Lower leg skin (tissue), 4 donors: ENCODE measurements at regions not wholly inside any gene's neighbourhood (a gene's known extent, or its start where the extent isn't known, plus 50 kb on each side); places are given as distances from the start of the nearest gene placed in this dataset.

Experiments used
- DNase-seq, 2 donors: peaks; one replicate each; pipeline ENCODE4 v3.0.0-alpha.2; 2019; ENCODE audit warnings: low spot score in 2 of 2
- H3K4me3 ChIP-seq: fragments of 200-600 bp; sonication (generic); 2 replicates; pipeline ENCODE4 v1.5.1; 2017; ENCODE audit warnings: mild to moderate bottlenecking, low read depth; ENCODE audit not compliant: poor library complexity, severe bottlenecking
- CTCF ChIP-seq, 3 donors: fragments of 450-650 bp; IDR thresholded peaks; one replicate each; pipeline ENCODE4 v1.5.1; 2016; ENCODE audit warnings: antibody characterized with exemption in 3 of 3, mild to moderate bottlenecking in 3 of 3, moderate library complexity in 2 of 3
- POLR2A ChIP-seq, 2 donors: fragments of 450-650 bp; IDR thresholded peaks; one replicate each; pipeline ENCODE4 v1.6.1; 2016 to 2017; ENCODE audit warnings: antibody characterized with exemption in 2 of 2, mild to moderate bottlenecking in 1 of 2, moderate library complexity in 1 of 2
- WGBS, 2 donors: methylation state at CpG; one replicate each; pipeline ENCODE4 v1.1.5; 2018; 5-methylcytosine and 5-hydroxymethylcytosine counted together
- intact Hi-C: fragments of 100-400 bp; cut with DNase I; formaldehyde crosslinking; loops from one replicate; pipeline ENCODE4 v1.15.0; 2023; ENCODE audit warnings: low total_unique reads

- no peak overlapping the region for H3K4me3 ChIP-seq
Measured at GRCh38 chr1:232193451-232193783, 436.5 kb downstream of the SIPA1L2 start.

GRCh38 chr1:232192781-232193450 is 437.0 kb downstream of the SIPA1L2 start:
- TF ChIP-seq POLR2A (IDR thresholded peaks at IDR 0.05): no peak
- TF ChIP-seq CTCF (IDR thresholded peaks at IDR 0.05): no peak
- 76 to 79% methylated on average over 3 of the region's 3 CpGs for WGBS, 2 donors

More at GRCh38 chr1:232193451-232193783, 436.5 kb downstream of the SIPA1L2 start:
- TF ChIP-seq POLR2A (IDR thresholded peaks at IDR 0.05): no peak
- TF ChIP-seq CTCF (IDR thresholded peaks at IDR 0.05): no peak
- intact Hi-C loops: loop anchor here (5.0 kb wide), 1 partner anchor 594 kb away; no protein-coding TSS in a partner anchor
- no peak for DNase-seq

GRCh38 chr1:232191560-232191959 is 438.4 kb downstream of the SIPA1L2 start:
- DNase-seq: no peak

More at GRCh38 chr1:232192781-232193450, 437.0 kb downstream of the SIPA1L2 start:
- H3K4me3 ChIP-seq: no peak overlapping the region
- no peak for DNase-seq
- intact Hi-C loops: loop anchor here (5.0 kb wide), 1 partner anchor 594 kb away; no protein-coding TSS in a partner anchor

GRCh38 chr1:232188318-232188717 is 441.6 kb downstream of the SIPA1L2 start:
- 90 to 97% methylated on average over 2 of the region's 2 CpGs for WGBS, 2 donors
- DNase-seq: no peak
- intact Hi-C loops: no loop called here
- no peak for TF ChIP-seq CTCF (IDR thresholded peaks at IDR 0.05)
- no peak for TF ChIP-seq POLR2A (IDR thresholded peaks at IDR 0.05)
- no peak overlapping the region for H3K4me3 ChIP-seq

More at GRCh38 chr1:232191560-232191959, 438.4 kb downstream of the SIPA1L2 start:
- H3K4me3 ChIP-seq: no peak overlapping the region
- intact Hi-C loops: loop anchor here (5.0 kb wide), 1 partner anchor 596 kb away; no protein-coding TSS in a partner anchor
- no peak for TF ChIP-seq CTCF (IDR thresholded peaks at IDR 0.05)
- TF ChIP-seq POLR2A (IDR thresholded peaks at IDR 0.05): no peak
- 91 to 96% methylated on average over 6 of the region's 6 CpGs for WGBS, 2 donors

GRCh38 chr1:232186931-232187330 is 443.0 kb downstream of the SIPA1L2 start:
- TF ChIP-seq CTCF (IDR thresholded peaks at IDR 0.05): no peak
- TF ChIP-seq POLR2A (IDR thresholded peaks at IDR 0.05): no peak
- intact Hi-C loops: no loop called here
- 73 to 94% methylated on average over 3 of the region's 3 CpGs for WGBS, 2 donors
- no peak for DNase-seq
- H3K4me3 ChIP-seq: no peak overlapping the region
